ENCODE measurements at regions not wholly inside any gene's neighbourhood (a gene's known extent, or its start where the extent isn't known, plus 50 kb on each side); places are given as distances from the start of the nearest gene placed in this dataset.

- no peak for TF ChIP-seq CTCF (IDR thresholded peaks at IDR 0.05; ENCODE audit: insufficient read depth, low read length)
- DNase-seq (ENCODE audit: low read depth) = no peak
- H3K4me3 ChIP-seq (ENCODE audit: low read depth, low read length) = no peak overlapping the region
Observed at GRCh38 chr6:87950614-87951013, 97.0 kb upstream of the SPACA1 start.

- DNase-seq (ENCODE audit: low read depth) = no peak
- H3K4me3 ChIP-seq (ENCODE audit: low read depth, low read length) = no peak overlapping the region
- TF ChIP-seq CTCF (IDR thresholded peaks at IDR 0.05; ENCODE audit: insufficient read depth, low read length) = no peak
Observed at GRCh38 chr6:87949194-87949593, 98.4 kb upstream of the SPACA1 start.

- no peak for TF ChIP-seq CTCF (IDR thresholded peaks at IDR 0.05; ENCODE audit: insufficient read depth, low read length)
- no peak overlapping the region for H3K4me3 ChIP-seq (ENCODE audit: low read depth, low read length)
- DNase-seq (ENCODE audit: low read depth) = no peak
Observed at GRCh38 chr6:87946669-87947068, 101.0 kb upstream of the SPACA1 start.

- TF ChIP-seq CTCF (IDR thresholded peaks at IDR 0.05; ENCODE audit: insufficient read depth, low read length) = no peak
- DNase-seq (ENCODE audit: low read depth) = peak; percentile 66
- H3K4me3 ChIP-seq (ENCODE audit: low read depth, low read length) = no peak overlapping the region
Observed at GRCh38 chr6:87945966-87946365, 101.7 kb upstream of the SPACA1 start.

- DNase-seq (ENCODE audit: low read depth) = peak; percentile 13
- no peak overlapping the region for H3K4me3 ChIP-seq (ENCODE audit: low read depth, low read length)
- TF ChIP-seq CTCF (IDR thresholded peaks at IDR 0.05; ENCODE audit: insufficient read depth, low read length) = no peak
Observed at GRCh38 chr6:87945181-87945580, 102.5 kb upstream of the SPACA1 start.

GRCh38 chr6:87944541-87944954 lies 103.1 kb upstream of the SPACA1 start:
- H3K4me3 ChIP-seq (ENCODE audit: low read depth, low read length) = no peak overlapping the region
- peak; percentile 66 for DNase-seq (ENCODE audit: low read depth)
- peak; percentile 29 for TF ChIP-seq CTCF (IDR thresholded peaks at IDR 0.05; ENCODE audit: insufficient read depth, low read length)

GRCh38 chr6:87943191-87943590 lies 104.5 kb upstream of the SPACA1 start:
- TF ChIP-seq CTCF (IDR thresholded peaks at IDR 0.05; ENCODE audit: insufficient read depth, low read length) = no peak
- H3K4me3 ChIP-seq (ENCODE audit: low read depth, low read length) = no peak overlapping the region
- DNase-seq (ENCODE audit: low read depth) = no peak
